Ovary (tissue), 7 donors: ENCODE measurements at regions not wholly inside any gene's neighbourhood (a gene's known extent, or its start where the extent isn't known, plus 50 kb on each side); places are given as distances from the start of the nearest gene placed in this dataset.
"Not testable (repeated sequence)": the region's sequence is repeated elsewhere in the genome, so short reads cannot be mapped to it uniquely, and the experiment has no call there.

ENCODE experiments used
- DNase-seq, 5 donors: peaks; one replicate each; pipeline ENCODE4 v3.0.0-alpha.2; 2019 to 2020
- H3K27ac ChIP-seq, 2 donors: fragments of 200-600 bp; one replicate each; pipeline versions ENCODE4 v1.5.1 to v1.8.0; 2019 to 2022
- H3K27me3 ChIP-seq: fragments of 200-600 bp; one replicate; pipeline ENCODE4 v1.8.0; 2022
- H3K36me3 ChIP-seq: fragments of 200-600 bp; sonication (generic); one replicate; pipeline ENCODE4 v1.5.1; 2019
- H3K4me1 ChIP-seq: one replicate; pipeline ENCODE4 v1.8.1; 2013; ENCODE audit warnings: mild to moderate bottlenecking, moderate library complexity; ENCODE audit not compliant: insufficient read depth
- H3K4me3 ChIP-seq: fragments of 200-600 bp; sonication (generic); one replicate; pipeline ENCODE4 v1.5.1; 2017
- H3K9me3 ChIP-seq, 2 donors: fragments of 200-600 bp in 1 of 2; sonication (generic) in 1 of 2; one replicate each; pipeline versions ENCODE4 v1.5.1 to v1.8.1; 2013 to 2019; ENCODE audit warnings: mild to moderate bottlenecking in 1 of 2, moderate library complexity in 1 of 2
- EP300 ChIP-seq: sonication (generic); formaldehyde crosslinking; IDR thresholded peaks from one replicate; pipeline ENCODE4 v1.6.1; 2017; ENCODE audit warnings: antibody characterized with exemption
- POLR2A ChIP-seq: fragments of 450-650 bp; IDR thresholded peaks from one replicate; pipeline ENCODE4 v1.6.1; 2017; ENCODE audit warnings: antibody characterized with exemption, mild to moderate bottlenecking, moderate library complexity
- WGBS, 3 donors: extraction: QIAGEN DNeasy Blood & Tissue Kit in 1 of 3; methylation state at CpG; one replicate each; pipeline versions ENCODE4 v1.1.5 to v1.1.7; 2013 to 2017; 5-methylcytosine and 5-hydroxymethylcytosine counted together
- intact Hi-C, 4 donors: fragments of 100-400 bp; cut with DNase I; formaldehyde crosslinking; loops; one replicate each; pipeline versions ENCODE4 v1.11.0 to v1.15.1; 2022 to 2023
- TF ChIP-seq, protein P1 (sequence below), 3 donors: fragments of 450-650 bp in 2 of 3; fragments of 200-600 bp in 1 of 3; IDR thresholded peaks; one replicate each; pipeline versions ENCODE4 v1.5.1 to v1.8.0; 2016 to 2022; ENCODE audit warnings: antibody characterized with exemption in 3 of 3, mild to moderate bottlenecking in 1 of 3
- donor health status: DM: no; HTN: no; CAD: no; lungs with moderate emphysema.
- donor health status: DM: no; HTN: no; CAD: no.
- donor health status: Bipolar disorder and iron deficiency.
- donor health status: DM: no; HTN: no; CAD: no.
- donor health status: DM: yes; HTN: yes; CAD: no.

DNA sequence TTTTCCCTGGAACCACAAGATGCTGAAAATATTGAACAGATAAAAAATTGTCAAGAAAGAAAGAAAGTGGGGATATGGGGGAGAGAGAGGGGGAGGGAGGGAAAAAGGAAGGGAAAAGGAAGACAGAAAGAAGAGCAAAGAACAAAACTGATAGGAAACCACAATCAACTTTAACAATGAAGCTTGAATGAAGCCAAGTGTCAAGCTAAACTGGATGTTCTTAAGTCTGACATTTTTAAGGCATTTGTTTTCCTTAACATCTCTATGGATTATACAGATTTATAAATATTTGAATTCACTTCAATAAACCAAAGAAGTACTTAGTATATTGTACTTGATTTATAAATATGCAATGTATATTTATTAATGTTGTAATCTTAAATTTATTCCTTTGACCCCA, 197.6 kb upstream of the SMLR1 start:
- H3K36me3 ChIP-seq: no peaks in the 10 kb centered on the region
- H3K4me1 ChIP-seq: no peaks in the 10 kb centered on the region
- TF ChIP-seq POLR2A: no peak
- no peak for DNase-seq
- no peak overlapping the region for H3K27ac ChIP-seq
- H3K27me3 ChIP-seq: no peaks in the 10 kb centered on the region
- H3K9me3 ChIP-seq: no peaks in the 10 kb centered on the region
- intact Hi-C loops: no loop called here
- H3K4me3 ChIP-seq: no peak overlapping the region

DNA sequence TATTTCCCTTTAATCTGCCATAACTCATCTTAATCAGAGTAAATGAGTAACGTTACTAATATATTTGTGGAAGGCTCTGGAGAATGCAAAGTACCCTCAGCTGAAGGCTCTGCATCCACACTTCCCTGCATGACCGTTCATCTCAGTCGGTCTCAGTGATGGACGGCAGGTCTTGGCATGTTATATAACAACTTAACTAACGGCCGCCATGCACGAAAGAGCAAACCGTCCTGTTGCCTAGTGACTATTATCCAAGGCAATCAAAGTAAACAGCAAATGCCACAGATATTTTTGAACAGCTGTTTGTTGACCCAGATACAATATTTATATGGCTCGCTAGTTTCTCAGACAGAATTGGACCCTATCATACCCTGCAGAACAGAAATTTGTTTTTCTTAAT, 194.9 kb upstream of the SMLR1 start:
- H3K9me3 ChIP-seq: no peaks in the 10 kb centered on the region
- no peak for DNase-seq
- WGBS, 3 donors: 32 to 61% (median 34%) methylated on average over 9 of the region's 9 CpGs
- TF ChIP-seq, protein P1, sequence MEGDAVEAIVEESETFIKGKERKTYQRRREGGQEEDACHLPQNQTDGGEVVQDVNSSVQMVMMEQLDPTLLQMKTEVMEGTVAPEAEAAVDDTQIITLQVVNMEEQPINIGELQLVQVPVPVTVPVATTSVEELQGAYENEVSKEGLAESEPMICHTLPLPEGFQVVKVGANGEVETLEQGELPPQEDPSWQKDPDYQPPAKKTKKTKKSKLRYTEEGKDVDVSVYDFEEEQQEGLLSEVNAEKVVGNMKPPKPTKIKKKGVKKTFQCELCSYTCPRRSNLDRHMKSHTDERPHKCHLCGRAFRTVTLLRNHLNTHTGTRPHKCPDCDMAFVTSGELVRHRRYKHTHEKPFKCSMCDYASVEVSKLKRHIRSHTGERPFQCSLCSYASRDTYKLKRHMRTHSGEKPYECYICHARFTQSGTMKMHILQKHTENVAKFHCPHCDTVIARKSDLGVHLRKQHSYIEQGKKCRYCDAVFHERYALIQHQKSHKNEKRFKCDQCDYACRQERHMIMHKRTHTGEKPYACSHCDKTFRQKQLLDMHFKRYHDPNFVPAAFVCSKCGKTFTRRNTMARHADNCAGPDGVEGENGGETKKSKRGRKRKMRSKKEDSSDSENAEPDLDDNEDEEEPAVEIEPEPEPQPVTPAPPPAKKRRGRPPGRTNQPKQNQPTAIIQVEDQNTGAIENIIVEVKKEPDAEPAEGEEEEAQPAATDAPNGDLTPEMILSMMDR (IDR thresholded peaks at IDR 0.05): no peak
- no peak for TF ChIP-seq EP300
- no peak for TF ChIP-seq POLR2A
- H3K36me3 ChIP-seq: no peaks in the 10 kb centered on the region
- intact Hi-C loops: no loop called here
- H3K4me3 ChIP-seq: no peak overlapping the region
- no peaks in the 10 kb centered on the region for H3K27me3 ChIP-seq
- H3K4me1 ChIP-seq: no peaks in the 10 kb centered on the region
- H3K27ac ChIP-seq: no peak overlapping the region

DNA sequence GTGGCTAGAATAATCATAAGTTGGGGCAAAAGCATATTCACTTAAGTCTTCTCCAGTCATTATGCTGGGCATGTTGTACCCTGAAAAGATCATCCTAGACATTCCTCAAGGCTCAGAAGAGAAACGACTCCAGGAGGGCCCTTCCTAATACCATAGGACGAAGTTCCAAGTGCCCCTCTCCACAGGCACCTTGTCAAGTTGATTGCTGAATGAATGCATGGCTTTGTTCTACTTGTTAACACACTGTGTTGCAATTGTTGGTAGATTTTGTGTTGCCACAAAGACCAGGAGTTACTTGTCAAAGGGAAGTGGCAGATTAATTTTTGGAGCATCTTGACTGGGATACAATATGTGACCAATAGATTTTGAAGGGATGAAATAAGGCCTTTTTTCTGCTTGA, 194.3 kb upstream of the SMLR1 start:
- WGBS, 3 donors: 69 to 77% (median 71%) methylated on average over 2 of the region's 2 CpGs
- Histone ChIP-seq H3K27ac (no peak overlapping the region), H3K27me3 (no peaks in the 10 kb centered on the region), H3K4me1 (no peaks in the 10 kb centered on the region), H3K4me3 (no peak overlapping the region), H3K9me3 (no peaks in the 10 kb centered on the region), H3K36me3 (no peaks in the 10 kb centered on the region)
- TF ChIP-seq EP300 (no peak), POLR2A (no peak)
- TF ChIP-seq, protein P1 (IDR thresholded peaks at IDR 0.05): no peak
- intact Hi-C loops: no loop called here
- DNase-seq: no peak

DNA sequence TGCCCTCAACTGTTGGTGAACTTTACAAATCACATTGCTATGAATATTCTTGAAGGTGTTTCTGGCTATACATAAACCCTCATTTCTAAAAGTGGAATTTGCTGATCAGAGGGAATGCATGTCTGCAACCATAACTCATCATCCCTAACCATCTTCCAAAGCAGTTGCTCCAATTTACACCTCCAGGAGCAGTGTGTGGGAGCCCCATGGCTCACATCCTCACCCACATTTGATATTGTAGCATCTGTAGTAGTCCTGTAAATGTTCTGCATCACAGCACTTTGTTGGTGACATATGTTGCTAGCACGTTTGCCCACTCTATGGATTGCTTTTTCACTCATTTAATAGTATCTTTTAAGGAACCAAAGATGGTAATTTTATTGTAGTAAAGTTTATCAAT, 183.8 kb upstream of the SMLR1 start:
- Histone ChIP-seq H3K9me3 (no peaks in the 10 kb centered on the region), H3K36me3 (no peaks in the 10 kb centered on the region), H3K27me3 (no peaks in the 10 kb centered on the region), H3K4me3 (no peak overlapping the region), H3K27ac (no peak overlapping the region), H3K4me1 (no peaks in the 10 kb centered on the region)
- intact Hi-C loops: no loop called here
- no peak for TF ChIP-seq EP300
- TF ChIP-seq, protein P1 (IDR thresholded peaks at IDR 0.05): no peak
- TF ChIP-seq POLR2A: no peak
- no peak for DNase-seq
- 91 to 96% (median 94%) methylated on average over 1 of the region's 1 CpG for WGBS, 3 donors

- intact Hi-C loops: no loop called here
- TF ChIP-seq EP300 (no peak), POLR2A (no peak)
- TF ChIP-seq, protein P1 (IDR thresholded peaks at IDR 0.05): no peak
- DNase-seq: no peak
- Histone ChIP-seq H3K4me1 (no peaks in the 10 kb centered on the region), H3K4me3 (no peak overlapping the region), H3K27ac (no peak overlapping the region), H3K9me3 (no peaks in the 10 kb centered on the region), H3K36me3 (no peaks in the 10 kb centered on the region), H3K27me3 (no peaks in the 10 kb centered on the region)
- WGBS, 3 donors: 93 to 96% (median 95%) methylated on average over 2 of the region's 2 CpGs
Measured at GRCh38 chr6:130644175-130644574, 183.0 kb upstream of the SMLR1 start.

GRCh38 chr6:130644769-130645168, 182.4 kb upstream of the SMLR1 start:
- DNase-seq, H3K4me1 ChIP-seq, H3K36me3 ChIP-seq, H3K9me3 ChIP-seq, intact Hi-C loops, H3K4me3 ChIP-seq, H3K27ac ChIP-seq, H3K27me3 ChIP-seq: not testable (repeated sequence)
- WGBS, 3 donors: 87 to 89% (median 88%) methylated on average over 3 of the region's 3 CpGs
